ENCODE measurements at regions not wholly inside any gene's neighbourhood (a gene's known extent, or its start where the extent isn't known, plus 50 kb on each side); places are given as distances from the start of the nearest gene placed in this dataset.

- no peak for TF ChIP-seq POLR2AphosphoS2 (conservative IDR thresholded peaks at IDR 0.05; ENCODE audit: low read length)
- TF ChIP-seq SREBF2 (IDR thresholded peaks at IDR 0.05): no peak
- TF ChIP-seq MYC (IDR thresholded peaks at IDR 0.05; ENCODE audit: borderline replicate concordance, low read length): no peak
- TF ChIP-seq ZNF302 (CRISPR knock-in tag; IDR thresholded peaks at IDR 0.05): no peak
- no peak for TF ChIP-seq USF2 (IDR thresholded peaks at IDR 0.05)
- TF ChIP-seq NR3C1 (IDR thresholded peaks at IDR 0.05): no peak
- no peak for TF ChIP-seq ZSCAN20 (CRISPR knock-in tag; IDR thresholded peaks at IDR 0.05)
- TF ChIP-seq RARB (CRISPR knock-in tag; IDR thresholded peaks at IDR 0.05): no peak
- FAIRE-seq (no peak), ATAC-seq (no peak), DNase-seq (ENCODE audit: low read depth in 1 of 2, low spot score in 1 of 2) (no peak)
- CTCF ChIA-PET: no interaction called here
- Histone ChIP-seq H3K4me1 (no peaks in the 10 kb centered on the region), H3K4me2 (no peak overlapping the region), H3K4me3 (no peak overlapping the region), H3K27ac (no peak overlapping the region), H3K9me3 (no peaks in the 10 kb centered on the region)
- WGBS (ENCODE audit: missing lambda C conversion rate): 51% methylated on average over 8 of the region's 8 CpGs
- POLR2A ChIA-PET: no interaction called here
Observed at GRCh38 chr2:242001853-242002252, 132.3 kb downstream of the RTP5 start.

- Histone ChIP-seq H3K4me1 (no peaks in the 10 kb centered on the region), H3K4me2 (no peak overlapping the region), H3K4me3 (no peak overlapping the region), H3K9me3 (no peaks in the 10 kb centered on the region), H3K27ac (no peak overlapping the region)
- no peak for FAIRE-seq
- no peak for ATAC-seq
- DNase-seq (ENCODE audit: low read depth in 1 of 2, low spot score in 1 of 2): no peak
- 52% methylated on average over 10 of the region's 13 CpGs for WGBS (ENCODE audit: missing lambda C conversion rate)
- no peak for TF ChIP-seq BCL3 (IDR thresholded peaks at IDR 0.05)
- TF ChIP-seq BHLHE40 (IDR thresholded peaks at IDR 0.05; ENCODE audit: low read depth, low read length): no peak
- no peak for TF ChIP-seq CHD4 (IDR thresholded peaks at IDR 0.05; ENCODE audit: borderline replicate concordance)
- no peak for TF ChIP-seq CHD2 (IDR thresholded peaks at IDR 0.05; ENCODE audit: low read length, partially characterized antibody)
- no peak for TF ChIP-seq ZSCAN20 (CRISPR knock-in tag; IDR thresholded peaks at IDR 0.05)
- TF ChIP-seq FOXS1 (CRISPR knock-in tag; IDR thresholded peaks at IDR 0.05): no peak
- no peak for TF ChIP-seq PHF8 (IDR thresholded peaks at IDR 0.05; ENCODE audit: borderline replicate concordance, low read depth)
- ChIA-PET CTCF (no interaction called here), POLR2A (no interaction called here)
Observed at GRCh38 chr2:242002944-242003343, 133.4 kb downstream of the RTP5 start.

GRCh38 chr2:242004223-242004901 is 134.8 kb downstream of the RTP5 start:
- Histone ChIP-seq H3K4me2 (no peak overlapping the region), H3K4me3 (no peak overlapping the region), H3K4me1 (no peaks in the 10 kb centered on the region), H3K9me3 (no peaks in the 10 kb centered on the region), H3K27ac (no peak overlapping the region)
- POLR2A ChIA-PET: no interaction called here
- DNase-seq (ENCODE audit: low read depth in 1 of 2, low spot score in 1 of 2) (no peak), FAIRE-seq (no peak), ATAC-seq (no peak)
- TF ChIP-seq MAZ (IDR thresholded peaks at IDR 0.05; ENCODE audit: borderline replicate concordance, low read depth, low read length): no peak
- no peak for TF ChIP-seq BHLHE40 (IDR thresholded peaks at IDR 0.05; ENCODE audit: low read depth, low read length)
- no peak for TF ChIP-seq HMGXB4 (CRISPR knock-in tag; IDR thresholded peaks at IDR 0.05; ENCODE audit: borderline replicate concordance)
- no peak for TF ChIP-seq CHD4 (IDR thresholded peaks at IDR 0.05; ENCODE audit: borderline replicate concordance)
- TF ChIP-seq CEBPB (IDR thresholded peaks at IDR 0.05): no peak
- no peak for TF ChIP-seq SMC3 (IDR thresholded peaks at IDR 0.05)
- no peak for TF ChIP-seq TFCP2L1 (CRISPR knock-in tag; IDR thresholded peaks at IDR 0.05)
- CTCF ChIA-PET: no interaction called here
- WGBS (ENCODE audit: missing lambda C conversion rate): 52% methylated on average over 23 of the region's 30 CpGs

All from A549 (cell line).